ENCODE measurements at regions not wholly inside any gene's neighbourhood (a gene's known extent, or its start where the extent isn't known, plus 50 kb on each side); places are given as distances from the start of the nearest gene placed in this dataset.

DNA sequence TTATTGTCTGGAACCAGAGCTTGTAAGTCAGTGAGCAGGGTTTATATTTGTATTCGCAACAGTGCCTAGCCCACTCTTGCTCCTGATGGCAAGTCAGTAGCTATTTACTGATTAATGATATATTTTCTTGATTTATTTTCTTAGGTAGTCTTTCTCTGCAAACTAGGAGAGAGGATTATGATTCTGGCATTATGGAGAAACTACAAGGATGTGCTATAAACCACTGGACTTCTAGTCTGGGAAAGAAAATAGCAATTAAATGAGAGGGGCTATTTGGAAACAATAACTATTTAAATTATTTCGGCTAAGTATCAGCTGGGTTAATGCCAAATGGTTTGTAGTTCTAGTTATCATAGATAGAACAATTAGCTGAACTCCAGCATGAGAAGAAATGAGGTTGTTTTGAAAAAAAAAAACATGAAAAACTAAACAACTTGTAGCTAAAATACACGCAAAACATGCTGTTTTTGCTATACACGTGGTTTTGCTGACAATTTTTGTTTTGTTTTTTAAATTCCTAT lies 304.9 kb upstream of the TCF21 start:
- DNase-seq (ENCODE audit: low read depth in 2 of 2): no peak

DNA sequence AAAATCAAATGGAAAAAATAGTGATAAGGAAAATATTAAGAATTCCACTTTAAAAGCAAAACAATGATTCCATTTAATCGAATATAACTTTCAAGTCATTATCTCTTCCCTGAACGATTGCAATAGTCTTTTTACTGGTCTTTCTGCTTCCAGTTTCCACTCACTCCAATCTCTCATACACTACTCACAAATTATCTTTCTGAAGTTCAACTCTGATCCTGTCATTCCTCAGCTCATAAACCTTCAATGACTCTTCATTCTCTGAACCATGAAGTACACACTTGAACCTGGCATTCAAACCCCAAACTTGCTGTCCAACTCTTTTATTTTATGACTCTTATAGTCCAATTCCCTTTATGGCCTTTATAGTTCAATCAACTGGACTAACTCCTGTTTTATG lies 304.1 kb upstream of the TCF21 start:
- DNase-seq (ENCODE audit: low read depth in 2 of 2): no peak

DNA sequence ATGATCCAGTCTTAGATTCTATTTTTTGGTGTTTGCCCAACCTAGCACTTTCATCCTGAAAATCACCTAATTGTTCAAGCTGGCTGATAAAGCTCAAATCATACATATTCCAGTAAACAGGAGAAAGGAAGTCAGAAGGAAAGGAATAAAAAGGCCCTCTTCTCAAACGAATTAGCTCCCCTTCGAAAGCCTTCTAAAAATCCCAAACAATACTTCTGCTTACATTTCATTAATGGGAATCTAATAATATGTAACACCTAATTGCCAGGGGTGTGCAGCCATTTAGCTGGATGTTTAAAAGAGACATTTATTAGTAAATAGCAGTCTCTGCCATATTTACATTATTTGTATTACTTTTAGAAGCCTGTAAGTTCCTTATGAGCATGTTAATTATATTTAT lies 302.9 kb upstream of the TCF21 start:
- no peak for DNase-seq (ENCODE audit: low read depth in 2 of 2)

DNA sequence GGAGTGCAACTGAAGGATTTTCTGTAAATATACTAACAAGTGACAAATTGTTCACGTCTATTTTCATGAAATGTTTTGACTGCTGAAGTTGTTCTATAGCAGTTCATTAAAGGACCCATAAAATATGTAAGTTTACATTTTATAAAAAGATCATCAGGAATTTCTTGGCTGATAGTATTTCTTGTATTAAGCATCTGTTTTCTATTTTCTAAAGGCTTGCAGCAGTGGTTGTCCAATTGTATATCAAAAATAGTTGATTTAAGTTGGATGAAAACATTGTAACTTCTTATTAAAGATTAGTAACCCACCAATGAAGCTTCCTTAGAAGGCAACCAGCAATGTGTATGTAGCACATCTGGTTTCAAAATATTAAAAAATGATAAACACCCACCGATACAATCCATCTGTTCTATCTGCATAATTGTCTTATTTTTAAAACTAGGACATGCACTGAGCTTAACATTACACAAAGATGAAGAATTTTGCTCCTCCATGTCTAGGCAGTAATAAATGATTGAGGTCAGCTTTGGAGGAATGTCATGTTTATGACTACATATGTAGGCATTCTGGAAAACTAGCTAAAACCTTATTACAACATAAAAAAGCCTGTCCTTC lies 301.3 kb upstream of the TCF21 start:
- no peak for DNase-seq (ENCODE audit: low read depth in 2 of 2)

DNA sequence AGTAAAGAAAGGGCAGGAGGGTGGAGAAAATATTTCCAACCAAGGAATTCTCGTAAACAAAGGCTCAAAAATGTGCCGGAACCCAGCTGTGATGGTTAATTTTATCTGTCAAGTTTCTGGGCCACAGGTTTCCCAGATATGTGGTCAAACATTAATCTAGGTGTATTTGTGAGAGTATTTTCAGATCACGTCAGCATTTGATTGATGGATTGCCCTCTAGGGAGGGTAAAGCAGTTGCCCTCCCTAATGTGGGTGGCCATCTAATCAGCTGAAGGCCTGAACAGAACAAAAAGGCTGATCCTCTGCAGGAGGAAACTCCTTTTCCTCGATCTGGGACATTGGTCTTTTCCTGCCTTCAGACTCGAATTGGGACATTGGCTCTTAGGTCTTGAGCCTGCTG lies 298.7 kb upstream of the TCF21 start:
- no peak for DNase-seq (ENCODE audit: low read depth in 2 of 2)

DNA sequence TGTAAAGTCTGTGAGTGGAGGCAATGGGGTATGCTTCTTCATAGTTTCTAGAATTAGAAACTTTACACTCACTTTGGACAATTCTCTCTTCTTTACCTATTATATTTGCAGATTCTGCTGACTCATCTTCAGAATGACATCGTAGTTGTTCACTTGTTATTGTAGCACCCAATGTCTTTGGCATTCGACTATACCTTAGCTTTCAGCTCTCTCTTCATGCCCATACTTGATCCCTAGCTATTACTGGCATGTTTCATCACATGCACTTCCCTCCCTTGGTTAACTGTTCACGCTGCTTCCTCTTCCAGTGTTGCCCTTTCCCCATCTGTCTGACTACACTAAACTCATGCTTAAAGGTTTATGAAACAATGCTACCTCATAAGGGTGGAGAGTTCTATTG lies 298.1 kb upstream of the TCF21 start:
- DNase-seq (ENCODE audit: low read depth in 2 of 2): no peak

DNA sequence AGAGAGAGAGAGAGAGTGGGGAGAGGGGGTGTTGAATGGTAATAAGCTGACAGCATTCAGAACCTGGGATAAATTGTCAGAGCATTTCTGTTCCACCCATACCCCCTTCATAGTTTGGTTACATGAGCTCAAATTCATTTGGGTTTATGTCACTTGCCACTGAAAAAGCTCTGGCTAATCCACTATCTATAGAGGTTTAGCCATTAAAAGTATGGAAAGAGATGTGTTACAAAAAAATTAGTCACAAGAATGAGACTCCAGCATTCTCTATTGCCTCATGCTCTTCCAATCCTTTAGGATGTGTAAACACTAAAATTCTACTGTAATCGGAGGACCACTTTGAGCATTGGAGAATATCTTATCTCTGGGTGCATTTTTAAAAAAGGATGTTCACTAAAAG lies 297.6 kb upstream of the TCF21 start:
- no peak for DNase-seq (ENCODE audit: low read depth in 2 of 2)

DNA sequence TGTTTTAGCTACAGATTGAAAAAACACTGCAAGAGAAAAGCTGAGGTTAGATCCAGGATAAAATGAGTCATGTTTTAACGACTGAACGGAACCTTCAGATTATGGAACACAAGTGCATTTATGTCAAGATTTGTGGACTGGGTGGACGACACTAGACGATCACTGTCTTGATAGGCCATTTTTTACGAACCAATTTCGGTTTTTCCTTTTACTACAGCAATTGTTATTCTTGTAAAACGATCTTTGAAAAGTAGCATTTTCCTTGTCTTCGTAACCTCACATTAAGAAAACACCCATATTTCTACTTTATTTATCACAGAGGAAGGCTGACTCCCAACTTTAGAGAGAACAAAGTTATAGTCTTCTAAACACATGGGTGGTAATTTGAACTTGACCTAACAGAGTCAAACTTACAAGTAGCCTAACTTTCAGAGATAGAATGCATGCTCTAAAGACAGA lies 294.2 kb upstream of the TCF21 start:
- DNase-seq (ENCODE audit: low read depth in 2 of 2): no peak

DNA sequence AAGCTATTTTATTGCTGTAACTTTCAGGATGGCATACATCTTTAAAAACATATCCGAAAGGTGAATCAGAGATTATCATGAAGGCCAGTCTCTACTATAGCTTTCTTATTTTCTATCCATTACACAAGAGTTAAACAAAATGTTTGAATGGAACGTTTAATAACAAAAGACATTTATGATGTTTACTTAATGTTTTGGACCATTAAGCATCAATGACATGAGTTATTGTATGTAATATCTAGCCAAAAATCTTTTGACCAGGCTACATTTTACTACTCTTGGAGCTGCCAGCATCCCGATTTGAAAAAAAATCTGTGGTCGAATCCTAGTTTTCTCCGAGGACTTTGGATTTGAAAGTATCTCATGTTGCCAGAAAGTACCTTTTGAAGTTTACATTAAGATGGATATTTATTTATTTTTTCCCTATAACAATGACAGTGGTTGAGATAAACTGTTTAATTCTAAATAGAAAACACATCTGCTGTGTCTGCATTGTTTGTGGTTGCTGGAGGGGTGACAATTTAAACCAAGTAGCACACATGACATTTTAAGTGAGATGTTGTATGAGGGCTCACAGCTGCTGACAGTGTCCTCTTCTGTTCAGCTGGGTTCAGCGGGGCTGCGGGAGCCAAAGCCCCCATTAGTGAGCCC lies 293.7 kb upstream of the TCF21 start:
- DNase-seq (ENCODE audit: low read depth in 2 of 2): no peak

DNA sequence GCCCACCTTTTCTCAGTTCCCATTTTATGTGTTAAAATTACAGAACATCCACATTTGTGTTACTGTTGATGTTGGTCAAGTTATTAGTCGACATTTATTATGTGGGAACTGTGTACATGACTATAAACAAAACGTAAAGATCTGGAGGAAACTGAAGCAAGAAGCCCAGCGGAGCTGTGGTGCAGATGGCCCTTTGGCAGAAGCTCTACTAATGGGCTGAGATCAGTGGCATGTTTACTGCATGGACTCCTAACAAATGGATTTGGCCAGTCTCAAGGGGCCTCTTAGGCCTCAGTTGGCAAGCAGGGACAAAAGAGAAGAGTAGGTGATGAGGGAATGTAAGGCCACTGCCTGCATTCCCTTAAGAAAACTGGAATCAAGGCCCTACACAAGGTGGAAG lies 282.1 kb upstream of the TCF21 start:
- DNase-seq (ENCODE audit: low read depth in 2 of 2): no peak

DNA sequence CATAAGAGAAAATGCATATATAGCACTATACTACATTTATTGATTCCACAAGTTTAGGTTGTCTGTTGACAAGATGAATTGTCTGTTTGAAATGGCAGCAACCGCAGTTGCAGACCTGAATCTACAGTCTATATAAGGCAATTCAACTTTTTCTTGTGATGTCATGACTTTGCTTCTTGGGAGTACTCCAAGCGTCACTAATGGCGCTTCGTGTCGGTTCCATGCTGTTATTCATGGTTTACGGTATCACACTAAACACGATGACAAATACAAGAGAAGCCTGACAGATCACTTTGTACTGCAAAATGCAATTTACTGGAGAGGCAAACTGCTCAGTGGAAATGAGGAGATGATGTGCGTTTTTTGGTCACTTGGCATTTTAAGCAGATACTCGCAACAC lies 280.3 kb upstream of the TCF21 start:
- DNase-seq (ENCODE audit: low read depth in 2 of 2): no peak

DNA sequence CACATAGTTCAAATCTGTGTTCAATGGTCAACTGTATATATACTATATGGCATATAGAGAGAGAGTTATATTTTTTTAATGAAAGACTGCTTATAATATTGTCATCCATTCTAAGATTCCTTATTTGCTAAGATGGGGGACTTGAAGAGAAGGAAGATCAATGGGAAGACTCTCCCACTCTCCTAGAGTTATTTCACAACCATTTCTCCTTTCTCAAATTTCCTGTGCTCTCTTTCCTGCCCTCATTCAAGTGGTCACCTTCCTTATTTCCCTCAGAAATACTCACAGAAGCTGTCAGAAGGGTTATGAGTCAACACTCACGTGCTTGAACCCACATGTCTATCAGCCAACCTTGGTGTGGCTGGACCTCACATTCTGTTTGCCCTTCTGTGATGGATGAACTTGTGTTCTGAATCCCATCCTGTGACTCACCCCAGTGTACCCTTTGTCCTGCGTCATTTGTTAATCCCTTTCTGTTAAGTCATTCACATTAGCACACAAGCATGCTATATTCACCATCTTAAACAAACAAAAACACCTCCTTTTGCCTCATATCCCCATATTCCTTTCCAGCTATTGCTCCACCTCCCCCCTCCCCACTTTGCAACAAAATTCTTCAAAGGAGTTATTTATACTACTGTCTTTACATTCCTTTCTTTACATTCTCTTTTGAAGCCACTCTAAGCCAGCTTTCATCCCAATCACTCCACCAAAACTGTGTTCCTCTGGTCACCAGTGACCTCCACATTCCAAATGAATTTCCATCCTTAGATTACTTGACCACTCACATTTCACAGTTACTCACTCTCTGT lies 279.3 kb upstream of the TCF21 start:
- no peak for DNase-seq (ENCODE audit: low read depth in 2 of 2)

DNA sequence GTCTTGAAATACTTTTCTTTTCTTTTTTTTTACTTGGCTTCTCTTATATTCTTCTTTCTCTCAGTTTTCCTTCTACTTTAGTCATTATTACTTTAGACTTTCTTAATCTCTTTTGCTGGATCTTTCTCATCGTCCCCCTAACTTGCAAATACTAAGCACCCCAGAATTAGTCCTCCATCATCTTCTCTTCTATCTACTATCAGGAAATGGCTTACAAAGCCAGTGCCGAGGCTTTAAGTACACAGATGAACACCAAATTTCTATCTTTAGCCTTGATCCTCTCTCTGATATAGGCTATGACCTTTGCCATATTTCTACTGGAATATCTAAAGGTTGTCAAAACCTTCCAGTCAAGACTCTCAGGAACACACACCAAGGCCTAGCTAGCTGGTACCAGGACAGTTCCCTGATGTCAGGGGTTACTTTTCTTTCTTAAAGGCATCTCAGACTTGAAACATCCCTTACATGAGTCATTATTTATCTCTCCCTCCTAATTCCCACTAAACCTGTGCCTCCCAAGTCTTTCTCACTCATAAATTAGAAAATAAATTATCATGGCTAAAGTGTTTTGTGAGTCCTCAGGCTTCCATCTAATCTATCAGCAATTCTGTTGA lies 278.6 kb upstream of the TCF21 start:
- DNase-seq (ENCODE audit: low read depth in 2 of 2): no peak

DNA sequence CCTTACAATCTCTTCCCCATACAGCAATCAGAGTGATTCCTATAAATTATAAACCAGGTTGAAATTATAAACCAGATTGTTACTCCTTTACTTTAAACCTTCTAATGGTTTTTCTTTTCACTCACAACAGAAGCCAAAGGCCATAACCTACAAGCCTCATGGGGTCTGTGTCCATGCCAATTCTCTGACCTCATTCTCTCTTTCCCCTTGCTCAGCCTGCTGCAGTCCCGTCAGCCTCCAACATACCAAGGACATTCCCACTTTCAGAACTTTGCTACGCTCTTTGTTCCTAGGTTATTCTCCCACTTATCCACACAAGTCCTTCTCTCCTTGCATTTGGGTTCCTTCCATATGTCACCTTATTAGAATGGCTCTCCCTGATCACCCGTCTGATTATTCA lies 277.9 kb upstream of the TCF21 start:
- DNase-seq (ENCODE audit: low read depth in 2 of 2): no peak

DNA sequence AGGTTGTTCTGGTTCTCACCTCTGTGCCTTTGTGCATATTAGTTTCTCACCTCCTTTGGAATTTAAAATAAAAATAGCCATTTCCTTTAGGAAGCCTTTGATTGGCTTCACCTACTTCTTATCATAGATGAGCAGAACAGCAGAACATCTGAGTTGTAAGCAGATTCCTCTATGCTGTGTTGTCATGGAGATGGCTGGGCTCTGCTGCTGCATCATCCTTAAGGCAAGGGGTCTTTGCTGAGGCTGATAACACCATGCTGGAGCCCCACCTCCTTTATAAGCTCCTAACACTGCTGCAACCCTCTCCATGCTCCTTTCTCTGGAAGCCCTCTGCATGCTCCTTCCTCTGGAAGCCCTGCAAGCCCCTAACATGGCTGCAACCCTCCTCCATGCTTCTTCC lies 276.5 kb upstream of the TCF21 start:
- DNase-seq (ENCODE audit: low read depth in 2 of 2): no peak

DNA sequence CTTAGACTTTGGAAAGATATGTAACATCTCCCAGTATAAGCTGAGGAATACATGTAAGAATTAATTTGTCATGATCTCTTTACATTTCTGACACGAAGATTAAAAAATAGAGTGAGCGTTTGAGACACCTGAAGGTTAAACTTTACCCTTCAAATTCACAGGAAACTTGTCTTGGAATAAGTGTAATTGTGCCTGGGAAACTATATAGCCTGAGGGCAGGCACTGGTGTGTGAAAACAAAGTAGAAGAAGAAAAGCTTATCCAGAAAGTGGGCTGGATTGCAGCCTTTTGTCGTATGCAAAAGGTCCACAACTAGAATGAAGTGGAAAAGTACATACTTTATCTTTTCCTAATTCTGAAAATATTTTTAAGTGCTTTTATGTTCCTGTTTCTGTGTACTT lies 275.7 kb upstream of the TCF21 start:
- DNase-seq (ENCODE audit: low read depth in 2 of 2): no peak

DNA sequence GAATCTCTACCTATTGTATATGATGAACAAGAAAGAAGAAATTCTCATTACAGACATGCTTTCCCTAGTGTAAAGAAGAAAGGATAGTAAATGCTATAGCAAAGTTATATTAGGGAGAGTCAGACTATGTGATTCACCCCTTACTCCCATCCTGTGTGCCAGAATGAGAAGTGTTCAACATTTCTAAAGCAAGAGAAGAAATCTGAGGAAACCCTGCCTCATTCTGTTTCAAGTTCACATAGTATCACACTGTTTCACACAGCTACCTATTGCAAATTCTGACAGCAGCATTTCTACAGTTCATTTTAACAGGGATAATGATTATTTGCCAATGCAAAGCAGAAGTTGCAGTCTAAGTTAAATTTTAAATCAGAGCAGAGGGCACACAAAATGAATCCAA lies 267.2 kb upstream of the TCF21 start:
- no peak for DNase-seq (ENCODE audit: low read depth in 2 of 2)

DNA sequence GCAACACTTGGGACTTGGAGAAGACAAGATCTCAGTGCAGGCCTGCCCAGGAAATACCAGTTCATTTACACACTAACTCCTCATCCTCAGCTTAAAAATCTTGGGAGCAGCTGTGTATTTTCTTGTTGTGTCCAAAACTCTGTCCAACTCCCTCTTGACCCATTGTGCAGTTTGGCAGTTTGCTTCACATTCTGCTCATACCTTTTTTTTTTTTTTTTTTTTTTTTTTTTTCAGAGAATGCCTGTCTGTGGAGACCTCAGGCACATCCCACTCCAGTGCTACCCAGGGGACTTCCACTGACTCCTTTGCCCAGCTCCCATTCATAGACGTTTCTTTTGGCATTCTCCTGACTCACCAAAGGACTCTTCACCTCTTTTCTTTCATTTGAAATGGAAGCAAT lies 265.8 kb upstream of the TCF21 start:
- no peak for DNase-seq (ENCODE audit: low read depth in 2 of 2)

DNA sequence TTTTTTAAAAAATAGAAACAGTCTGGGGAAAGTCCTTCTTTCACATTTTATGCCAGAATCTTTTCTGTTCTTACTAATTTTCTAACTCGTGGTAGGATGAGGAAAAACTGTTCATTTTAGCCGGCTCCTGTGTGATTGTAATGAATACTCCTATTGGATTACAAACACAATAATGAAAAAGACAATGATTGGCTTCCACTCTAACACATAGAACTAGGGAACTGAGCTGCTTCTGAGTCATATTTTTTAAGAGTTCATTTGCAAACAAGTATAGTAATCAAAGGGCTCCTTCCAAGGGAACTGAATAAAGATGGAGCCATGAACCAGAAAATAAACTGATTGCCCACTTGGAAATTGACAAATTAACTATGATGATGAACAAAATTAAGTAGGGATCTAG lies 265.3 kb upstream of the TCF21 start:
- no peak for DNase-seq (ENCODE audit: low read depth in 2 of 2)

DNA sequence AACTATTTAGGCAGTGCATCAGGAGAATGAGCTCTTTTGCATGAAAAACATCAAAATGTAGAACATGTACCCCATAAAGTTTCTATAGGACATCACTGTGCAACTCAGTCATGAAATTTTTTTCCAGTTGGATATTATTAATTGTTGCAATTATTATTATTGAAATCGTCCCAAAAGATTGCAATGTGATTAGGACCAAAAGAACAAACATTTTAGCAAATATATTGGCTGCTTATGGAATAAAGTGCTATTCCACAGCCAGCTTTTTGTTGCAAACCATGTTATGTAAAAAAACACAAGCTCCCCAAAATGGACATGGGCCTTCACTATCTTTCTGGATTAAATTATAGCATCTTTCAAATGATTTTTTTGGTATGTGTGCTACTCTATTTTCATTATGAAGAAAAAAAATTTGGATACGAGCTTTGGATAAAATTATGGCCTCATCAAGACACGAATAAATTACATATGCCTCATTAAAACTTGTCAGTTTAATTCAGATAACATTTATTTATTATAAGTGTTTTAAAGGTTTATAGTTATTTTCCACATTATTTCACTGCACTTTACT lies 262.7 kb upstream of the TCF21 start:
- no peak for DNase-seq (ENCODE audit: low read depth in 2 of 2)

DNA sequence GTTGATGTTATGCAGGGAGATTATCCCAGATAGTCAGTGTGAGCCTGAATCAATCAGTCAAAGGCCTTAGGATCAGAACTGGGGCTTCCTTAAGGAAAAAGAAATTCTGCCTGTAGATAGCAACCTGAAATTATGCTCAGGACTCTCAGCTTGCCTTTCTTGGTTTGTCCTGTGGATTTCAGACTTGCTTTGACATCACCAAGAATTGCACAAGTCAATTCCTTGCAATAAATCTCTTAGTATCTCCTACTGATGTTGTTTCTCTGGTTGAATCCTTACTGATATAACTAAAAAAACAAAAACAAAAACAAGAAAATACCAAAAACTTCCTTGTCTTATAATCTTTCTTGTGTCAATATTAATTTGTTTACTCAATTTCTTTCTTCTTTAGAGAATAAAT lies 258.9 kb upstream of the TCF21 start:
- no peak for DNase-seq (ENCODE audit: low read depth in 2 of 2)

DNA sequence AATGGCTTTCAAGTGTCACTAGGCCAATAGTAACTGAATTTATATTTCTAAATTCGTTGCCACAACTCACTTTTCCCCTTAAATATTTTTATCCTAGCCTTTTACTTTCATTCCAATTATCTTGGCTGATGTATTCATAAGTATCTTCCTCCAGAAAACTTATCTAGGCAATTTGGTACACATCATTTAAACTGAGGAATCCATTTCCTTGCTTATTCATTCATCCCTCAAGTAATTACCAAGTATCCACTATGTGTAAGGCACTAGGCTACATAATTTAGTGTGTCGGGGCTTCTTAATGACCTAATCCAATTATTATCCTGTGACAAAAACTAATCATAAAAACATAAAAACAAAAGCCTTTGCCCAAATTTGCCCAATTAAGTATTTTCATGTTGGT lies 258.3 kb upstream of the TCF21 start:
- no peak for DNase-seq (ENCODE audit: low read depth in 2 of 2)
